ENCODE measurements at regions not wholly inside any gene's neighbourhood (a gene's known extent, or its start where the extent isn't known, plus 50 kb on each side); places are given as distances from the start of the nearest gene placed in this dataset.
"Not testable (repeated sequence)": the region's sequence is repeated elsewhere in the genome, so short reads cannot be mapped to it uniquely, and the experiment has no call there.

GRCh38 chr3:177464392-177465256 is 267.3 kb upstream of the TBL1XR1 start:
- no peak for DNase-seq

- DNase-seq: no peak
Measured at GRCh38 chr3:177465257-177465642, 268.0 kb upstream of the TBL1XR1 start.

- DNase-seq: no peak
Measured at GRCh38 chr3:177466074-177466473, 268.8 kb upstream of the TBL1XR1 start.

GRCh38 chr3:177466622-177467021 is 269.3 kb upstream of the TBL1XR1 start:
- not testable (repeated sequence) for DNase-seq

- no peak for DNase-seq
Measured at GRCh38 chr3:177467247-177467985, 270.1 kb upstream of the TBL1XR1 start.

- DNase-seq: no peak
Measured at GRCh38 chr3:177468331-177468730, 271.0 kb upstream of the TBL1XR1 start.

- DNase-seq: no peak
Measured at GRCh38 chr3:177468816-177469215, 271.5 kb upstream of the TBL1XR1 start.

- DNase-seq: no peak
Measured at GRCh38 chr3:177469216-177469615, 271.9 kb upstream of the TBL1XR1 start.

- no peak for DNase-seq
Measured at GRCh38 chr3:177470197-177470941, 273.1 kb upstream of the TBL1XR1 start.

- DNase-seq: no peak
Measured at GRCh38 chr3:177471733-177472480, 274.6 kb upstream of the TBL1XR1 start.

GRCh38 chr3:177473184-177473583 is 275.9 kb upstream of the TBL1XR1 start:
- no peak for DNase-seq

- DNase-seq: no peak
Measured at GRCh38 chr3:177473903-177474302, 276.6 kb upstream of the TBL1XR1 start.

GRCh38 chr3:177474652-177475355 is 277.5 kb upstream of the TBL1XR1 start:
- DNase-seq: no peak

- no peak for DNase-seq
Measured at GRCh38 chr3:177475356-177475665, 278.0 kb upstream of the TBL1XR1 start.

- DNase-seq: no peak
Measured at GRCh38 chr3:177476495-177476894, 279.2 kb upstream of the TBL1XR1 start.

- no peak for DNase-seq
Measured at GRCh38 chr3:177476921-177477435, 279.7 kb upstream of the TBL1XR1 start.

GRCh38 chr3:177478170-177478867 is 281.0 kb upstream of the TBL1XR1 start:
- peak; percentile 38 to 84 for DNase-seq

- no peak for DNase-seq
Measured at GRCh38 chr3:177479630-177480029, 282.3 kb upstream of the TBL1XR1 start.

GRCh38 chr3:177481329-177481728 is 284.0 kb upstream of the TBL1XR1 start:
- DNase-seq: no peak

GRCh38 chr3:177482048-177482691 is 284.9 kb upstream of the TBL1XR1 start:
- DNase-seq: no peak

Measured in SW 1271 (cell line).